RWPE1 (cell line): ENCODE measurements at regions not wholly inside any gene's neighbourhood (a gene's known extent, or its start where the extent isn't known, plus 50 kb on each side); places are given as distances from the start of the nearest gene placed in this dataset.

Source experiments
- CTCF ChIA-PET: fragments of 350-600 bp; sonication (Branson Sonifier 250); formaldehyde crosslinking; extraction: SDS; loops from one replicate; lab custom pipeline; 2021; lab: Yijun Ruan, JAX
- POLR2A ChIA-PET: fragments of 400-600 bp; formaldehyde crosslinking; extraction: SDS; loops from one replicate; lab custom pipeline; 2020; ENCODE audit warnings: antibody characterized with exemption; ENCODE audit not compliant: low non-redundant PET; lab: Yijun Ruan, JAX
- DNase-seq: peaks from one replicate; pipeline ENCODE4 v3.0.0; 2012; ENCODE audit warnings: low spot score
- H3K27ac ChIP-seq: fragments of 450-650 bp; 2 replicates; pipeline ENCODE4 v1.5.1; 2017
- CTCF ChIP-seq: fragments of 450-650 bp; conservative IDR thresholded peaks from 2 replicates; pipeline ENCODE4 v1.5.1; 2017; ENCODE audit warnings: low read depth, mild to moderate bottlenecking

- CTCF ChIA-PET, result interaction anchor here (0.9 to 1.4 kb wide), 6 partner anchors 9 to 384 kb away, joined by 3 to 12 read pairs (median 6); no protein-coding TSS in a partner anchor
- H3K27ac ChIP-seq, result peak overlapping the region; percentile 96
- POLR2A ChIA-PET, result no interaction called here
- no peak for DNase-seq
- TF ChIP-seq CTCF, result no peak
These were observed 103.8 kb downstream of the RFLNA start for GRCh38 chr12:124398578-124399227.

- CTCF ChIA-PET, result interaction anchor here (0.6 to 1.4 kb wide), 3 partner anchors 11 to 385 kb away, joined by 3 to 12 read pairs (median 3); no protein-coding TSS in a partner anchor
- DNase-seq, result no peak
- H3K27ac ChIP-seq, result peak overlapping the region; percentile 96
- TF ChIP-seq CTCF, result no peak
- POLR2A ChIA-PET, result no interaction called here
These were observed 103.1 kb downstream of the RFLNA start for GRCh38 chr12:124397807-124398577.

- TF ChIP-seq CTCF, result no peak
- ChIA-PET POLR2A (no interaction called here), CTCF (interaction anchor here (0.6 kb wide), 1 partner anchor 318 kb away, joined by 3 read pairs; no protein-coding TSS in a partner anchor)
- H3K27ac ChIP-seq, result peak overlapping the region; percentile 96
- no peak for DNase-seq
These were observed 102.4 kb downstream of the RFLNA start for GRCh38 chr12:124397399-124397679.

- no peak for DNase-seq
- ChIA-PET POLR2A (interaction anchor here (0.6 kb wide), 1 partner anchor 335 kb away, joined by 3 read pairs; no protein-coding TSS in a partner anchor), CTCF (interaction anchor here (0.6 kb wide), 1 partner anchor 319 kb away, joined by 3 read pairs; no protein-coding TSS in a partner anchor)
- TF ChIP-seq CTCF, result no peak
- H3K27ac ChIP-seq, result peak overlapping the region; percentile 96
These were observed 101.9 kb downstream of the RFLNA start for GRCh38 chr12:124396544-124397398.

GRCh38 chr12:124395986-124396385, 101.1 kb downstream of the RFLNA start:
- no peak for DNase-seq
- H3K27ac ChIP-seq, result peak overlapping the region; percentile 96
- ChIA-PET POLR2A (interaction anchor here (0.6 kb wide), 1 partner anchor 336 kb away, joined by 3 read pairs; no protein-coding TSS in a partner anchor), CTCF (no interaction called here)
- TF ChIP-seq CTCF, result no peak

GRCh38 chr12:124395284-124395752, 100.4 kb downstream of the RFLNA start:
- H3K27ac ChIP-seq, result peak overlapping the region; percentile 96
- ChIA-PET CTCF (no interaction called here), POLR2A (no interaction called here)
- no peak for TF ChIP-seq CTCF
- DNase-seq, result no peak
